ENCODE measurements at regions not wholly inside any gene's neighbourhood (a gene's known extent, or its start where the extent isn't known, plus 50 kb on each side); places are given as distances from the start of the nearest gene placed in this dataset.

DNA sequence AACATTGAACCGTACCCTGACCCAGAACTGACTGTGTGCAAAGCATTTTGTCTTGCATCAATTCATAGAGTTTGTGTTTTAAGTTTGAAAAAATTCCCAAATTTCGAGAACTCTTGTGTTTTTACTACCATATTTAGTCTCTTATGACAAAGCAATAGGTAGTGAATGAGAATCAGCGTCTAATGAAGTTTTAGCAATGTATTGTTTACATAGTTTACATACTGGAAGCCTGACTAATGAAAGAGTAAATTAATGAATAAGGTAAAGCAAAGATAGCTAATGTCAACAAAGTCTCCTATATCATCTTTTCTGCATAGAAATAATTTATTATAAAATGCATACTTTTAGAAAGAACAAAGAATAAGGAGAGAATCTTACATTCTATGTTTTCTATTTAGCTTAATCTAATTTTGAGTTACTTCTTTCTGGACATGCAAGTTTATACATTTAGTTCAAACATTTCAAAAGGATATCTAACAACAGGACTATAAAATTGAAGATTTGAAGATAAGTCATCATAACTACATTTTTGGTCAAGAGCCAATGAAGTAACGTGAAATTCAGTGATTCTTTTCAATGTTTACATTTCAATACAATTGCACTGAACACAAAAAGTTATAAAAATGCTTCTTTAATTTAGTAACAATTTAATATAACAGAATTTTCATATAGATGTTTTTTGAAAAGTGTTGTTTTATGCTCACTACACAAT lies 1943.7 kb downstream of the NCAM2 start:
- no peak for DNase-seq (ENCODE audit: low read depth)
- H3K4me3 ChIP-seq (ENCODE audit: low read depth, low read length), result no peak overlapping the region
- TF ChIP-seq, protein P1, sequence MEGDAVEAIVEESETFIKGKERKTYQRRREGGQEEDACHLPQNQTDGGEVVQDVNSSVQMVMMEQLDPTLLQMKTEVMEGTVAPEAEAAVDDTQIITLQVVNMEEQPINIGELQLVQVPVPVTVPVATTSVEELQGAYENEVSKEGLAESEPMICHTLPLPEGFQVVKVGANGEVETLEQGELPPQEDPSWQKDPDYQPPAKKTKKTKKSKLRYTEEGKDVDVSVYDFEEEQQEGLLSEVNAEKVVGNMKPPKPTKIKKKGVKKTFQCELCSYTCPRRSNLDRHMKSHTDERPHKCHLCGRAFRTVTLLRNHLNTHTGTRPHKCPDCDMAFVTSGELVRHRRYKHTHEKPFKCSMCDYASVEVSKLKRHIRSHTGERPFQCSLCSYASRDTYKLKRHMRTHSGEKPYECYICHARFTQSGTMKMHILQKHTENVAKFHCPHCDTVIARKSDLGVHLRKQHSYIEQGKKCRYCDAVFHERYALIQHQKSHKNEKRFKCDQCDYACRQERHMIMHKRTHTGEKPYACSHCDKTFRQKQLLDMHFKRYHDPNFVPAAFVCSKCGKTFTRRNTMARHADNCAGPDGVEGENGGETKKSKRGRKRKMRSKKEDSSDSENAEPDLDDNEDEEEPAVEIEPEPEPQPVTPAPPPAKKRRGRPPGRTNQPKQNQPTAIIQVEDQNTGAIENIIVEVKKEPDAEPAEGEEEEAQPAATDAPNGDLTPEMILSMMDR (IDR thresholded peaks at IDR 0.05; ENCODE audit: insufficient read depth, low read depth, low read length, missing control alignments), result no peak

DNA sequence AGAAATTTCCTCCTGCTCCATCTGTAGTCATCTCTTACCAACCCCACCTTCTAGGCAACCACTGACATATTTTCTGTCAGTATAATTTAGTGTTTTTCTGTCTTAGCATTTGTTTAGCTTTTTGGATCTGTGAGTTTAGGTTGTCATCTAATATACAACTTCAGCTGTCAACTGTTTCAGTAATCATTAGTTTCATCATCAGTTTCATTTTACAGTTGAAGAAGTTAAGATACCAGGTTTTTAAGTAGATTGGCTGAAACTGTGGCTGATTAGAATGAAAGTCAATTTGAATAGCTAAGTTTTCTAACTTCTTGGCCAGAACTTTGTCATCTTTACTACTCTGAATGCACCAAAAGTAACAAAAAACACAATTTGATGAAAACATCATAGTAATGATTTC lies 1957.3 kb downstream of the NCAM2 start:
- DNase-seq (ENCODE audit: low read depth), result no peak
- H3K4me3 ChIP-seq (ENCODE audit: low read depth, low read length), result no peak overlapping the region
- TF ChIP-seq, protein P1 (IDR thresholded peaks at IDR 0.05; ENCODE audit: insufficient read depth, low read depth, low read length, missing control alignments), result no peak

DNA sequence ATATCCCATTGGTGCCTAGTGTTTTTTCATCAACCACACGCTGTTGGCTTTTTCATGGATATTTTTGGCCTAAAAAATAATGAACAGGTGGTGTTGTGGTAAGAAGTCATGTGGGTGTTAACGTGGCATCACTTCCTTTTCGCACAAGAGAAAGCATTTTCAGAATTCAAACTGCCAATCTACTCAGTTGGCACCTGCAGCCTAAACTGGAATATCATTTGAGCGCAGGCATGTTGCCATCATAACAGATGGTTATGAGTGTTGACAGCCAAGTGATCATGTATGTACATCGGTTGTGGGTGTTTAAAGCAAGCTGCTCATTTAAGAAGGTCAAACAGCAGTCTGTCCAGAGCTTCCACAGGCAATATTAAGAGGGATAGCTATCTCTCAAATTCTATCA lies 1963.0 kb downstream of the NCAM2 start:
- TF ChIP-seq, protein P1 (IDR thresholded peaks at IDR 0.05; ENCODE audit: insufficient read depth, low read depth, low read length, missing control alignments), result no peak
- H3K4me3 ChIP-seq (ENCODE audit: low read depth, low read length), result no peak overlapping the region
- no peak for DNase-seq (ENCODE audit: low read depth)

DNA sequence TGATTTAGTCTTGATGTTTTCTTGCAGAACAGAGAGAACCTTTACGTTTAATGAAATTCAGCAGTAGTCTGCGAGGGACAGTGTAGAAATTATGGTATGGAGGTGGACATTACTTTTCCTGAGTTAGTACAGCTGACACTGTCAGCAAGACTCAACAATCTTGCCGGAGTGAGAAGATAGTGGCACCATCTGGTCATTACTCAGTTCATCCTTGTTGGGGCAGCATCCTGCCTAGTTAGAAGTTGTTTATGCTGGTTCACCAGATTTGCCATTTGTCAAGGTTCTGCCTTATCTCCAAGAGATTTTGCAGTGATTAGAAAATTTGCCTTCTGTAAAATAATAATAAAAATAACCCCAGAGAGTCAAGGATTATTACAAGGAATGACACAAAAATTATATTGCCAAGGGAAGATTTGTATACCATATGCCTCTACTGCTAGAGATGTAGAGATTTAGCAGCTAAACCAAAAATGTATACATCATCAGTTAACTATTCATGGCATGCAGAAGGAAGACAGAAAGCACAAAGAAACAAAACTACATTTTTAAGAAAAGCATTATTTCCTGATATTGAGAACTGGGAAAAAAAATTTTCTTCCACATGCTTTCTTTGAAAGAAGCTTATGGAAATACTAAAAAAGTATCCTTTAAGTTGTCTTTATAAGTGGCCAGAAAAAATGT lies 1967.4 kb downstream of the NCAM2 start:
- DNase-seq (ENCODE audit: low read depth), result no peak
- TF ChIP-seq, protein P1 (IDR thresholded peaks at IDR 0.05; ENCODE audit: insufficient read depth, low read depth, low read length, missing control alignments), result no peak
- H3K4me3 ChIP-seq (ENCODE audit: low read depth, low read length), result no peak overlapping the region

DNA sequence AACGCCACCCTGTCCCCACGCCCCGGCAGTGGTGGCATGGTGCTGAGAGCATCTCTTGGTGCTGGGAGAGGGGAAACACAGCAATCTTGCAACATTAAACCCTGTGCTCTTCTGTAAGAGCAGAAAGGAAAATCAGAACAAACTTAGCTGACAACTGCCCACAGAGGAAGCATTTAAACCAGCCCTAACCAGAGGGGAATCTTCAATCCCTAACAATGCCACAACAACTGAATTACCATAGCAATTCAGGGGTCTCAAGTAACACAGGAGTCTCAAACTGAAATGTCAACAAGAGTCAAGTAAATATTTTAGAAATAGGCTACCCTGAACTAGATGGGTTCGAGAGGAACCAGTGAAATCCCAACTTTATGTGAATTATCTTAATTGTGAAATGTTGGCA lies 1983.6 kb downstream of the NCAM2 start:
- no peak overlapping the region for H3K4me3 ChIP-seq (ENCODE audit: low read depth, low read length)
- DNase-seq (ENCODE audit: low read depth), result no peak
- TF ChIP-seq, protein P1 (IDR thresholded peaks at IDR 0.05; ENCODE audit: insufficient read depth, low read depth, low read length, missing control alignments), result no peak

DNA sequence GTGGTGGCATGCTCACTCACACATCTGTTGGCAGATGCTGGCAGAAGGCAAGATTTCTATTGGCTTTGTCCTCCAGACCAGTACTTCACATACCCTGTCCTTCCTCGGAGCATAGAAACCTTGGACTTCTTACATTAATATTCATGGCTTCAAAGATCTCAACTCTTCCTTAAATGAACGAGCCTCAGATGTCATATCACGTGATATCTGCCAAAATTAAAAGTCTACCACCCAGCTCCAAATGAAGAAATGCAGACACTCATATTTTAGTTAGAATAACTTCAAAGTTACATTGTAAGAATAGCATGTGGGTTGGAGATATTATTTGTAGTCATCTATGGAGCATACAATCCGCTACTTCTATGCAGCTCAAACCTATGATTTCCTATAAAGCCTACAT lies 1994.9 kb downstream of the NCAM2 start:
- DNase-seq (ENCODE audit: low read depth), result no peak
- no peak overlapping the region for H3K4me3 ChIP-seq (ENCODE audit: low read depth, low read length)
- TF ChIP-seq, protein P1 (IDR thresholded peaks at IDR 0.05; ENCODE audit: insufficient read depth, low read depth, low read length, missing control alignments), result no peak
